Osteocyte (in vitro differentiated cells): ENCODE measurements at regions not wholly inside any gene's neighbourhood (a gene's known extent, or its start where the extent isn't known, plus 50 kb on each side); places are given as distances from the start of the nearest gene placed in this dataset.
A peak's percentile ranks its signal among the peaks of the same experiment; 100 is the strongest.

Experiments
- DNase-seq: peaks from one replicate; pipeline ENCODE4 v3.0.0; 2021; ENCODE audit warnings: mixed read lengths; ENCODE audit not compliant: unreplicated experiment; ENCODE audit errors: extremely low spot score
- H3K27ac Mint-ChIP-seq: one replicate; pipeline ENCODE4 v1.8.0; 2021; ENCODE audit warnings: mild to moderate bottlenecking, mixed read lengths; ENCODE audit not compliant: unreplicated experiment
- H3K27me3 Mint-ChIP-seq: one replicate; pipeline ENCODE4 v1.8.0; 2021; ENCODE audit warnings: mixed read lengths; ENCODE audit not compliant: unreplicated experiment
- H3K36me3 Mint-ChIP-seq: one replicate; pipeline ENCODE4 v1.8.0; 2021; ENCODE audit warnings: mixed read lengths; ENCODE audit not compliant: unreplicated experiment
- H3K4me1 Mint-ChIP-seq: one replicate; pipeline ENCODE4 v1.8.0; 2021; ENCODE audit warnings: mixed read lengths; ENCODE audit not compliant: unreplicated experiment
- H3K4me3 Mint-ChIP-seq: one replicate; pipeline ENCODE4 v1.8.0; 2021; ENCODE audit warnings: mild to moderate bottlenecking, moderate library complexity, mixed read lengths; ENCODE audit not compliant: unreplicated experiment
- H3K9me3 Mint-ChIP-seq: one replicate; pipeline ENCODE4 v1.8.0; 2021; ENCODE audit warnings: mixed read lengths; ENCODE audit not compliant: unreplicated experiment
- CTCF ChIP-seq: fragments of 200-600 bp; sonication (generic); IDR thresholded peaks from 2 replicates; pipeline ENCODE4 v1.5.0; 2021; ENCODE audit warnings: antibody characterized with exemption, mild to moderate bottlenecking, moderate library complexity

- Mint-ChIP-seq H3K27me3 (no peaks in the 10 kb centered on the region), H3K4me1 (peaks cover 50% of the 10 kb centered on the region), H3K27ac (peak overlapping the region; percentile 92), H3K9me3 (peaks cover 4% of the 10 kb centered on the region), H3K4me3 (no peak overlapping the region), H3K36me3 (peaks cover 2% of the 10 kb centered on the region)
- TF ChIP-seq CTCF = no peak
- DNase-seq = no peak
Observed at GRCh38 chr1:78831731-78832360, 174.7 kb downstream of the ADGRL4 start.

- H3K27ac Mint-ChIP-seq = peak overlapping the region; percentile 92
- peaks cover 2% of the 10 kb centered on the region for H3K36me3 Mint-ChIP-seq
- H3K4me1 Mint-ChIP-seq = peaks cover 60% of the 10 kb centered on the region
- peaks cover 7% of the 10 kb centered on the region for H3K9me3 Mint-ChIP-seq
- no peak for DNase-seq
- no peak overlapping the region for H3K4me3 Mint-ChIP-seq
- no peaks in the 10 kb centered on the region for H3K27me3 Mint-ChIP-seq
- no peak for TF ChIP-seq CTCF
Observed at GRCh38 chr1:78833491-78833890, 173.0 kb downstream of the ADGRL4 start.

GRCh38 chr1:78834201-78834741 lies 172.3 kb downstream of the ADGRL4 start:
- Mint-ChIP-seq H3K27me3 (no peaks in the 10 kb centered on the region), H3K4me1 (peaks cover 61% of the 10 kb centered on the region), H3K9me3 (peaks cover 7% of the 10 kb centered on the region), H3K27ac (peak overlapping the region; percentile 92), H3K4me3 (no peak overlapping the region), H3K36me3 (peaks cover 2% of the 10 kb centered on the region)
- DNase-seq = no peak
- no peak for TF ChIP-seq CTCF

- H3K4me1 Mint-ChIP-seq = peaks cover 68% of the 10 kb centered on the region
- no peak for TF ChIP-seq CTCF
- no peak overlapping the region for H3K4me3 Mint-ChIP-seq
- no peak for DNase-seq
- peaks cover 2% of the 10 kb centered on the region for H3K36me3 Mint-ChIP-seq
- H3K27ac Mint-ChIP-seq = peak overlapping the region; percentile 54
- H3K9me3 Mint-ChIP-seq = peaks cover 7% of the 10 kb centered on the region
- no peaks in the 10 kb centered on the region for H3K27me3 Mint-ChIP-seq
Observed at GRCh38 chr1:78836726-78837125, 169.8 kb downstream of the ADGRL4 start.

- H3K27ac Mint-ChIP-seq = peak overlapping the region; percentile 48
- H3K27me3 Mint-ChIP-seq = no peaks in the 10 kb centered on the region
- peak; percentile 81 for TF ChIP-seq CTCF
- no peak overlapping the region for H3K4me3 Mint-ChIP-seq
- DNase-seq = no peak
- H3K4me1 Mint-ChIP-seq = peaks cover 68% of the 10 kb centered on the region
- H3K36me3 Mint-ChIP-seq = no peaks in the 10 kb centered on the region
- peaks cover 7% of the 10 kb centered on the region for H3K9me3 Mint-ChIP-seq
Observed at GRCh38 chr1:78839704-78840277, 166.7 kb downstream of the ADGRL4 start.
